ENCODE measurements at regions not wholly inside any gene's neighbourhood (a gene's known extent, or its start where the extent isn't known, plus 50 kb on each side); places are given as distances from the start of the nearest gene placed in this dataset.
A peak's percentile ranks its signal among the peaks of the same experiment; 100 is the strongest.

GRCh38 chr6:21870076-21870730, 276.7 kb downstream of the SOX4 start:
- Histone ChIP-seq H4K20me1 (ENCODE audit: control insufficient read depth, extremely low read depth, insufficient read depth, low read length) (no peaks in the 10 kb centered on the region), H3K79me2 (ENCODE audit: control insufficient read depth, insufficient read depth, low read length) (no peaks in the 10 kb centered on the region), H3K4me3 (ENCODE audit: control insufficient read depth in 2 of 3, extremely low read depth in 1 of 3, insufficient read depth in 2 of 3, low read depth in 1 of 3, low read length in 3 of 3) (no peak overlapping the region), H2AFZ (ENCODE audit: control insufficient read depth, low read length) (no peak overlapping the region), H3K9me3 (ENCODE audit: control insufficient read depth, low read depth, low read length) (no peaks in the 10 kb centered on the region), H3K36me3 (ENCODE audit: control insufficient read depth in 2 of 2, extremely low read depth in 1 of 2, insufficient read depth in 2 of 2, low read length in 2 of 2) (no peaks in the 10 kb centered on the region), H3K27ac (ENCODE audit: control insufficient read depth, insufficient read depth, low read length) (peak overlapping the region; percentile 56), H3K9me1 (ENCODE audit: control insufficient read depth, extremely low read depth, insufficient read depth, low read length) (peaks cover 2% of the 10 kb centered on the region), H3K9ac (ENCODE audit: control insufficient read depth, extremely low read depth, insufficient read depth, low read length) (no peak overlapping the region), H3K4me2 (ENCODE audit: control insufficient read depth, extremely low read depth, insufficient read depth, low read depth, low read length) (peak overlapping the region; percentile 13), H3K27me3 (ENCODE audit: control insufficient read depth, extremely low read depth, insufficient read depth, low read length) (no peaks in the 10 kb centered on the region), H3K4me1 (ENCODE audit: control insufficient read depth, extremely low read depth, insufficient read depth, low read length) (peaks cover 21% of the 10 kb centered on the region)
- peak; percentile 67 for FAIRE-seq
- TF ChIP-seq EZH2 (IDR thresholded peaks at IDR 0.05; ENCODE audit: low read length): no peak
- no peak for TF ChIP-seq CTCF (optimal IDR thresholded peaks at IDR 0.05 in 1 of 3, IDR thresholded peaks at IDR 0.05 in 1 of 3, conservative IDR thresholded peaks at IDR 0.05 in 1 of 3; ENCODE audit: extremely low read depth in 1 of 3, insufficient read depth in 2 of 3, low read length in 3 of 3)
- DNase-seq (ENCODE audit: low read depth, low spot score): peak; percentile 66
- dilution Hi-C loops (cut with MboI; ENCODE audit: extremely low pct_ligation_motif_present, low sequenced_read_pairs): no loop called here

GRCh38 chr6:21871831-21872230, 278.3 kb downstream of the SOX4 start:
- dilution Hi-C loops (cut with MboI; ENCODE audit: extremely low pct_ligation_motif_present, low sequenced_read_pairs): no loop called here

More at GRCh38 chr6:21871831-21872230, 278.3 kb downstream of the SOX4 start:
- no peaks in the 10 kb centered on the region for H3K79me2 ChIP-seq (ENCODE audit: control insufficient read depth, insufficient read depth, low read length)
- H3K27ac ChIP-seq (ENCODE audit: control insufficient read depth, insufficient read depth, low read length): no peak overlapping the region
- no peak overlapping the region for H3K4me2 ChIP-seq (ENCODE audit: control insufficient read depth, extremely low read depth, insufficient read depth, low read depth, low read length)
- no peaks in the 10 kb centered on the region for H4K20me1 ChIP-seq (ENCODE audit: control insufficient read depth, extremely low read depth, insufficient read depth, low read length)
- peaks cover 21% of the 10 kb centered on the region for H3K4me1 ChIP-seq (ENCODE audit: control insufficient read depth, extremely low read depth, insufficient read depth, low read length)
- FAIRE-seq (no peak), DNase-seq (ENCODE audit: low read depth, low spot score) (no peak)
- no peaks in the 10 kb centered on the region for H3K27me3 ChIP-seq (ENCODE audit: control insufficient read depth, extremely low read depth, insufficient read depth, low read length)
- TF ChIP-seq EZH2 (IDR thresholded peaks at IDR 0.05; ENCODE audit: low read length): no peak
- TF ChIP-seq CTCF (optimal IDR thresholded peaks at IDR 0.05 in 1 of 3, IDR thresholded peaks at IDR 0.05 in 1 of 3, conservative IDR thresholded peaks at IDR 0.05 in 1 of 3; ENCODE audit: extremely low read depth in 1 of 3, insufficient read depth in 2 of 3, low read length in 3 of 3): no peak
- no peak overlapping the region for H3K4me3 ChIP-seq (ENCODE audit: control insufficient read depth in 2 of 3, extremely low read depth in 1 of 3, insufficient read depth in 2 of 3, low read depth in 1 of 3, low read length in 3 of 3)
- peaks cover 2% of the 10 kb centered on the region for H3K9me1 ChIP-seq (ENCODE audit: control insufficient read depth, extremely low read depth, insufficient read depth, low read length)
- no peak overlapping the region for H3K9ac ChIP-seq (ENCODE audit: control insufficient read depth, extremely low read depth, insufficient read depth, low read length)
- H3K9me3 ChIP-seq (ENCODE audit: control insufficient read depth, low read depth, low read length): no peaks in the 10 kb centered on the region
- H3K36me3 ChIP-seq (ENCODE audit: control insufficient read depth in 2 of 2, extremely low read depth in 1 of 2, insufficient read depth in 2 of 2, low read length in 2 of 2): no peaks in the 10 kb centered on the region
- H2AFZ ChIP-seq (ENCODE audit: control insufficient read depth, low read length): no peak overlapping the region

Measured in keratinocyte (primary cell).